HG02763 (cell line): ENCODE measurements at regions not wholly inside any gene's neighbourhood (a gene's known extent, or its start where the extent isn't known, plus 50 kb on each side); places are given as distances from the start of the nearest gene placed in this dataset.

Source experiments
- ATAC-seq: cut with Tn5 transposase; IDR thresholded peaks from one replicate; pipeline ENCODE4 v1.9.1; 2021; ENCODE audit warnings: mild to moderate bottlenecking, moderate library complexity; ENCODE audit not compliant: unreplicated experiment

- no peak for ATAC-seq
Observed at GRCh38 chr4:38308728-38309311, 348.6 kb downstream of the PTTG2 start.

- ATAC-seq: no peak
Observed at GRCh38 chr4:38309471-38309870, 349.3 kb downstream of the PTTG2 start.

GRCh38 chr4:38310446-38311043, 350.3 kb downstream of the PTTG2 start:
- peak; percentile 93 for ATAC-seq

DNA sequence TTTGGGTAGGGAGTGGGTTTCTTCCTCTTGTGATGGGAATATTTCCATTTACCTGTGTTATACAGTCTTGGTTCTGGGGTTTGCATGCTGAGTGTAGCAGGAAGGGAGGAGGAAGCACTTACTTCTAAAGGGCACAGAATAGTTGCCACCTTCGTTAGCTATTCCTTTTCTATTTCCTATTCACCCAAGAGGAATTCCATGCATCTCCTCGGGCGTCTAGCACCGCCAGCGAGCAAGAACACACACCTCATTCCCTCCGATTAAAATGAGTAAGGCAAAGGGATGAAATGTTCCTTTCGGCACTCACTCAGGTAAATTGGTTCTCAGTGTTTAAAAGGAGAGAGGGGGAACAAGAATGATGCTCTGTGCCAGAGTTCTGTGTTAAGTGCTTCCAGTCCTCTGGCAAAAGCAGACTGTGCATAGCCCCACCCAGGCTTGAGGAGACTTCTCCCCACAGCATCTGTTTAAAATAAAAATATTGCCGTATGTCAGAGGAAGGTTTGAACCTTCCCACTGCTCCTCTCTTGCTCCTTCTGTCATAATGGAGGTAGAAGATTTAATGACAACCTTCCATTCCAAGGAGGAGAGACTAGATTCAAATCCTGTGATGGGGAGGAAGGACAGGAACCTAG, 351.4 kb downstream of the PTTG2 start:
- ATAC-seq: no peak

DNA sequence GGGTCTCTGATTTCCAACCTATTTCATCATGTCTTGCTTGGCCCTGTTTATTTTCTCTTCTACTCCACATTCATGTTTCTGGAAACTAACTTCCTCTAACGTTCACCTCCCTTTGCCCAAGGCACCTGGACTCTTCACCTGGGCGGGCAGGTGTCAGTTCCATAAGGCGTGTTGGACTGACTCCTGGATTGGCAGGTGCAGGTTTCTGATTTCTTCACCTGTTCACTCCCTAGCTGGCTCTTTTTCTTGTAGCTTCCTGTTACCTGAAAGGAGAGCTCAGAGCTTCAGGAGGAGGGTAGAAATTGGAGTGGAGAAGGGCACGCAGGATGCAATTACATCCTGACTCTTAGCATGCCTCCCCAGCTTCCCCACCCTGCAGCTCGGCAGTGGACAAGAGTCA, 350.8 kb upstream of the KLF3 start:
- ATAC-seq: no peak

- no peak for ATAC-seq
Observed at GRCh38 chr4:38313999-38314561, 349.9 kb upstream of the KLF3 start.

DNA sequence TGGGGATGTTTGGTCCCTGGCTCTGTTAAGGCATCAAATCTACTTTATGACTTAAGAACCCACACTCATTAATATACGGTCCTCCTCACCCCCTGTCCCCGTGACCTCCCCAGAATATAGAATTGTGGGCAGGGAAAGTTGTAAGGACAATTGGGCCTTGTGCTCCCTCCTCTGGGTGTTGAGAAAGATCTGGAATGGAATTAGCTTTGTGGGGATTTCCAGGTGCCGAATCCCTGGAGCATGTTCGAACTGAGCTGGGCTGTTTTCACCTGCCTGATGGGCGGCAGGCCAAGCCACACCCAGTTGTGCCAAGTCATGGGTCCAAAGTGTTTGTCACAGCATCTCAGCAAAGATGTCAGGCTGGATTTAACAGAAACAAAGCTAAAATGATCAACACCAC, 349.3 kb upstream of the KLF3 start:
- ATAC-seq: no peak

- no peak for ATAC-seq
Observed at GRCh38 chr4:38315286-38315685, 348.7 kb upstream of the KLF3 start.

DNA sequence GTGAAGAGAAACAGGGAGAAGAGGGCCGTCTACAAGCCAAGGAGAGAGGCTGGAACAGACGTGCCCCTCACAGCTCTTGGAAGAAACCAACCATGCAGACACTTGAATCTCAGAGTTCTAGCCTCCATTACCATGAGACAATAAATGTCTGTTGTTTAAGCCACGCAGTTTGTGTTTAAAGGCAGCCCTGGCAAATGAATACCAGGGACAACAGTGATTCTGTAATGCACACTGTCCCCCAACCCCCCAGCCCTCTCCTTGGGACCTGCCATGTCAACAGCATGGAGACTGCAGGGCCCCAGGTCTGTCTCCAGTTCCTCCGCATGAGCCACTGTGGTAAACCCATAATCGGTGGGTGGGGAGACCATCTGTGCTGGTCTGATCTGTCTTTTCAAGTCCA, 348.0 kb upstream of the KLF3 start:
- ATAC-seq: no peak

DNA sequence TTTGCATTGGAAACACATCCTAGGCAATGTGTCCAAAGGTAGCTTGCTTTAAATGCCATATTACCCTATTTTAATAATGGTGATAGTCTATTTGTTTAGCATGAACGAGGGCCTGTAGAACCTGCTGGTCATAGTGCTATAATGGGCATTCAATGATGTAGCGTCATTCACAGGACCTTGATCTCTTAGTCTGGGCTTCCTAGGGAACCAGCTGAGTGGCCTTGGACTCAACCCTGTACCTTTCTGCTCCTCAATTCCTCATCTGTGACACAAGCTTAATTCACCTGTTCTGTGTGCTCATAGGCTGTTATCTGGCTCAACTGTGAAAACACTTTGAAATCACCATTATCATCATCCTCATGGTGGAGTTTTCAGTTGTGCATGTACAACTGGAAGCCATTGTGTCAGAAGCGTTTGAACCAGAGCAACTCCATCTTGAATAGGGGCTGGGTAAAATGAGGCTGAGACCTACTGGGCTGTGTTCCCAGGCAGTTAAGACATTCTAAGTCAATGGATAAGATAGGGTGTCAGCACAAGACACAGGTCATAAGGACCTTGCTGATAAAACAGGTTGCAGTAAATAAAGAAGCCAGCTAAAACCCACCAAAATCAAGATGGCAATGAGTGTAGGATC, 346.8 kb upstream of the KLF3 start:
- ATAC-seq: no peak

DNA sequence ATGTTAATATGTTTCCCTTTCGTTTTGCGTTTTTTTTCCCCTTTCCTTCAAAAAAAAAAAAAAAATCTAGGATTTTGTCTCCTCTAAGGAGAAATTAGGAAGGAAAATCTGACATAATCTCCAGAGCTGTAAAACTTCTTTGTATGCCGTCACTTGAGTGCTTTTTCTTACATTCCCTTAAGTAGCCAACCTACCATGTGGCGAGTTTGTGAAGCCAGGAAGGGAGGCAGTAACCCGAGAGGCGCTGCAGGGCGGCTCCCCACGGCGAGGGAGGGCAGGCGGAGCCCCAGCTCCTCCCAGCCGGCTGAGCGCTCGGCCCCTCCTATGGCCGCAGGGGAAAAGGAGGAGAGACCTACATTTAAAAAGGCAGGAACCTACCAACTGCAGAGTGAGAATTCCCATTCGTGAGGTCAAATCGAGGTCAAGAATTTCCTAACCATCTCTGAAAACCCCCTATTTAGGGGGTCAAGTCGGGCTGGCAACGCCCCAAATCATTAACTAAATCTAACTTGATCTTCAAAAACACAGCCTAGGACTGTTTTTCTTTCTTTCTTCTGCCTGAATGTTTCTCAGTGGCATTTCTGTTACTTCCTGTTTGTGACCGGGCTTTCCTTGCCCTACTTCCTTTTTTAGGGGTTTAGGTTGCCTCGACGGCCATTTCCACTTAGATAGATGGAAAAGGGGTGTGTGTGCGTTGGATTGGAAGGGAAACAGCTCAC, 345.1 kb upstream of the KLF3 start:
- peak; percentile 93 for ATAC-seq

GRCh38 chr4:38319456-38320342, 344.3 kb upstream of the KLF3 start:
- ATAC-seq: peak; percentile 44

DNA sequence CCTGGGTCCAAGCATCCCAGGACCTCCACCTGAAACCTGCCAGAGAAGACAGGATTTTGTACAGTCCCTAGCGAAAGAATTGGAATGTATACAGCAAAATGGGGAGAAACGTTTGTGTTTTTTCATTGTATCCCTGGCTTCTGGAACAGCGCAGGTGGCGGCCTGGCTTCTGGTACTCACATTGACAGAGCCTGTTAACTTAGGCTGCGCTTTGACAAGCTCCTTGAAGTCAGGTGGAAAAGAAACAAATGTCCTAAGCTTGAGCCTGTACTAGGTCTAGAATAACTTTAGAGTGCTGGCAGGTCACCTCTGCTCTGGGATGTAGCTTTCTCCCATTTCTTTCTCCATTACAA, 343.7 kb upstream of the KLF3 start:
- no peak for ATAC-seq

DNA sequence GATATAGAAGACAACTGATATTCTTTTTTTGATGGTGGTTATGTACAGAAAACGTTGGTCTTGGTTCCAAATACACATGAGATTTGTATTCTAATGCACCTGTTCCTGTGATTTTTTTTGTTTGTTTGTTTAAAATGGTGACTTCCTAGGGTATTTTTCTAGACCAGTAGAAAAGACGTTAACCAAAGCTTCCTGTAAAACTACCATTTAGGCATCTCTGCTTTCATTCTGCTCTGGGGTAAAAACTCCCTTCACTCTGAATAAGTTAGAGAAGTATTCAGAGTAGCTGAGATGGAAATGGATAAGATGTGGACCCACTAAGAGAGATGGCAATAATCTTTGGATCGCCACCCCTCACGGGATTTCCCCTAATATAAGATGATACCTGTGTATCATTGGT, 343.2 kb upstream of the KLF3 start:
- no peak for ATAC-seq

DNA sequence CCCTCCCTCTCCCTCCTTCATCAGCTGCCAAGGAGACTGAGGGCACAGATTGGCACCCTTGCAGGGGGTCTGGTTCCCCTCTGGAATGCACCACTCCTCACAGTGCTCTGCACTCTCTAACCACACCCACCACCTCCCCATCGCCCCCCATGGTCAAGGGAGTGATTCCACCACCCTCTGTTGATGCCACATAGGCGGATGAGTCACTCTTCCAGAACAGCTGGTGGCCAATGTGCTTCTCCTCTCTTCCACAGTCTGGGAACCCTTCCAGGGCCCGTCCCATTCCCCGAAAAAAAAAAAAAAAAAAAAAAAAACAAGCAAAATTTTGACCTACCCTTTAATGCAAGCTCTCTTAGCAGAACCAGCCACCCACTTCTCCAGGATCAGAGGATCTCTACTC, 341.3 kb upstream of the KLF3 start:
- ATAC-seq: no peak

GRCh38 chr4:38323141-38323641, 340.8 kb upstream of the KLF3 start:
- no peak for ATAC-seq

DNA sequence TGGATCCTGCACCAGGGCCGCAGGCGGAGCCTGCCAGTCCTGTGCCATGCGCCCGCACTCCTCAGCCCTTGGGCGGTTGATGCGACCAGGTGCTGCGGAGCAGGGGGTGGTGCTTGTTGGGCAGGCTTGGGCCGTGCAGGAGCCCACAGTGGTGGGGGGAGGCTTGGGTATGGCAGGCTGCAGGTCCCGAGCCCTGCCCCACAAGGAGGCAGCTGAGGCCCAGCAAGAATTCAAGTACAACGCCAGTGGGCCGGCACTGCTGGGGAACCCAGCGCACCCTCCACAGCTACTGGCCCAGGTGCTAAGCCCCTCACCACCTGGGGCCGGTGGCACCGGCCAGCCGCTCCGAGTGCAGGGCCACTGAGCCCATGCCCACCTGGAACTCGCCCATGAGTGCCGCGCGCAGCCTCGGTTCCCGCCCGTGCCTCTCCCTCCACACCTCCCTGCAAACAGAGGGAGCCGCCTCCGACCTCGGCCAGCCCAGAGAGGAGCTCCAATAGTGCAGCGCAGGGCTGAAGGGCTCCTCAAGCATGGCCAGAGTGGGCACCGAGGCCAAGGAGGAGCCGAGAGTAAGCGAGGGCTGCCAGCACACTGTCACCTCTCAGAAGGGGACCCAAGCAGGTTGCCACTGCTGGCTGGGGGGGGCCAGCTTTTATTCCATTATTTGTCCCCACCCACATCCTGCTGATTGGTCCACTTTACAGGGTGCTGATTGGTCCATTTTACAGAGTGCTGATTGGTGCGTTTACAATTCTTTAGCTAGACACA, 339.0 kb upstream of the KLF3 start:
- no peak for ATAC-seq

GRCh38 chr4:38325629-38325913, 338.4 kb upstream of the KLF3 start:
- ATAC-seq: no peak

GRCh38 chr4:38326499-38326898, 337.5 kb upstream of the KLF3 start:
- ATAC-seq: no peak

GRCh38 chr4:38327174-38327573, 336.8 kb upstream of the KLF3 start:
- ATAC-seq: no peak
